ENCODE measurements at regions not wholly inside any gene's neighbourhood (a gene's known extent, or its start where the extent isn't known, plus 50 kb on each side); places are given as distances from the start of the nearest gene placed in this dataset.

- H3K9me2 ChIP-seq (ENCODE audit: insufficient read depth, low read length): no peaks in the 10 kb centered on the region
- no TSS peak for BruUV-seq (replicated peaks)
- CTCF ChIA-PET (ENCODE audit: unreplicated experiment): no interaction called here
Measured at GRCh38 chr5:9743507-9743906, 113.4 kb upstream of the TAS2R1 start.

GRCh38 chr5:9742848-9743247 lies 112.7 kb upstream of the TAS2R1 start:
- Histone ChIP-seq H4K20me1 (ENCODE audit: insufficient read depth, low read length) (no peaks in the 10 kb centered on the region), H2AFZ (ENCODE audit: low read length) (no peak overlapping the region), H3K4me1 (ENCODE audit: insufficient read depth, low read length, poor library complexity, severe bottlenecking) (no peaks in the 10 kb centered on the region), H3K4me2 (ENCODE audit: low read length) (no peak overlapping the region), H3K9me3 (ENCODE audit: low read length) (no peaks in the 10 kb centered on the region), H3K9me2 (ENCODE audit: insufficient read depth, low read length) (no peaks in the 10 kb centered on the region), H3K36me3 (ENCODE audit: insufficient read depth, low read length) (no peaks in the 10 kb centered on the region), H3K79me2 (ENCODE audit: insufficient read depth, low read depth, low read length) (no peaks in the 10 kb centered on the region), H3K4me3 (ENCODE audit: low read depth, low read length, poor library complexity, severe bottlenecking) (no peak overlapping the region), H3K27ac (ENCODE audit: low read depth, low read length, poor library complexity, severe bottlenecking) (no peak overlapping the region)
- intact Hi-C loops (cut with micrococcal nuclease; ENCODE audit: unreplicated experiment): no loop called here
- CTCF ChIA-PET (ENCODE audit: unreplicated experiment): no interaction called here
- DNase-seq (ENCODE audit: low spot score): no peak
- TF ChIP-seq CTCF (conservative IDR thresholded peaks at IDR 0.05; ENCODE audit: low read length) (no peak), EZH2phosphoT487 (IDR thresholded peaks at IDR 0.05; ENCODE audit: borderline replicate concordance, low read depth, low read length) (no peak)
- no TSS peak for BruUV-seq (replicated peaks)
- POLR2A ChIA-PET: no interaction called here

More at GRCh38 chr5:9743507-9743906, 113.4 kb upstream of the TAS2R1 start:
- H3K36me3 ChIP-seq (ENCODE audit: insufficient read depth, low read length): no peaks in the 10 kb centered on the region
- no peak overlapping the region for H2AFZ ChIP-seq (ENCODE audit: low read length)
- no peak overlapping the region for H3K4me3 ChIP-seq (ENCODE audit: low read depth, low read length, poor library complexity, severe bottlenecking)
- H3K9me3 ChIP-seq (ENCODE audit: low read length): no peaks in the 10 kb centered on the region
- H3K4me2 ChIP-seq (ENCODE audit: low read length): no peak overlapping the region
- intact Hi-C loops (cut with micrococcal nuclease; ENCODE audit: unreplicated experiment): no loop called here
- H3K4me1 ChIP-seq (ENCODE audit: insufficient read depth, low read length, poor library complexity, severe bottlenecking): no peaks in the 10 kb centered on the region
- DNase-seq (ENCODE audit: low spot score): no peak
- no peak overlapping the region for H3K27ac ChIP-seq (ENCODE audit: low read depth, low read length, poor library complexity, severe bottlenecking)
- TF ChIP-seq CTCF (conservative IDR thresholded peaks at IDR 0.05; ENCODE audit: low read length): no peak
- H3K79me2 ChIP-seq (ENCODE audit: insufficient read depth, low read depth, low read length): no peaks in the 10 kb centered on the region
- POLR2A ChIA-PET: no interaction called here
- H4K20me1 ChIP-seq (ENCODE audit: insufficient read depth, low read length): no peaks in the 10 kb centered on the region

- no peak for TF ChIP-seq CTCF (conservative IDR thresholded peaks at IDR 0.05; ENCODE audit: low read length)
- TF ChIP-seq EZH2phosphoT487 (IDR thresholded peaks at IDR 0.05; ENCODE audit: borderline replicate concordance, low read depth, low read length): no peak
- no TSS peak for BruUV-seq (replicated peaks)
- Histone ChIP-seq H3K4me3 (ENCODE audit: low read depth, low read length, poor library complexity, severe bottlenecking) (no peak overlapping the region), H3K9me2 (ENCODE audit: insufficient read depth, low read length) (no peaks in the 10 kb centered on the region), H3K4me1 (ENCODE audit: insufficient read depth, low read length, poor library complexity, severe bottlenecking) (no peaks in the 10 kb centered on the region), H2AFZ (ENCODE audit: low read length) (no peak overlapping the region), H3K27ac (ENCODE audit: low read depth, low read length, poor library complexity, severe bottlenecking) (no peak overlapping the region), H4K20me1 (ENCODE audit: insufficient read depth, low read length) (no peaks in the 10 kb centered on the region), H3K79me2 (ENCODE audit: insufficient read depth, low read depth, low read length) (no peaks in the 10 kb centered on the region), H3K36me3 (ENCODE audit: insufficient read depth, low read length) (no peaks in the 10 kb centered on the region), H3K9me3 (ENCODE audit: low read length) (no peaks in the 10 kb centered on the region), H3K4me2 (ENCODE audit: low read length) (no peak overlapping the region)
- no peak for DNase-seq (ENCODE audit: low spot score)
- ChIA-PET CTCF (ENCODE audit: unreplicated experiment) (no interaction called here), POLR2A (interaction anchor here (0.6 to 1.5 kb wide), 4 partner anchors 9 to 561 kb away, joined by 3 to 4 read pairs (median 4); no protein-coding TSS in a partner anchor)
- intact Hi-C loops (cut with micrococcal nuclease; ENCODE audit: unreplicated experiment): no loop called here
Measured at GRCh38 chr5:9739135-9739534, 109.0 kb upstream of the TAS2R1 start.
